DMS114 treated with DMSO at 0.1 percent for 48 hours (cell line): ENCODE measurements at regions not wholly inside any gene's neighbourhood (a gene's known extent, or its start where the extent isn't known, plus 50 kb on each side); places are given as distances from the start of the nearest gene placed in this dataset.

Source experiments
- DNase-seq: peaks from one replicate; lab custom pipeline; 2025; ENCODE audit not compliant: unreplicated experiment; lab: John Stamatoyannopoulos, UW

- no peak for DNase-seq
Measured at GRCh38 chr4:28548136-28548535, 1687.5 kb downstream of the STIM2 start.

GRCh38 chr4:28548594-28548993, 1688.0 kb downstream of the STIM2 start:
- no peak for DNase-seq

- DNase-seq = no peak
Measured at GRCh38 chr4:28555866-28556265, 1695.2 kb downstream of the STIM2 start.

GRCh38 chr4:28557755-28558154, 1697.1 kb downstream of the STIM2 start:
- DNase-seq = no peak

GRCh38 chr4:28558895-28559294, 1698.3 kb downstream of the STIM2 start:
- no peak for DNase-seq

- no peak for DNase-seq
Measured at GRCh38 chr4:28562913-28563312, 1702.3 kb downstream of the STIM2 start.

- no peak for DNase-seq
Measured at GRCh38 chr4:28565396-28565795, 1704.8 kb downstream of the STIM2 start.

- no peak for DNase-seq
Measured at GRCh38 chr4:28600958-28601357, 1740.3 kb downstream of the STIM2 start.

- no peak for DNase-seq
Measured at GRCh38 chr4:28621591-28621990, 1761.0 kb downstream of the STIM2 start.

GRCh38 chr4:28636971-28637370, 1776.3 kb downstream of the STIM2 start:
- DNase-seq = no peak

GRCh38 chr4:28639747-28640146, 1779.1 kb downstream of the STIM2 start:
- DNase-seq = no peak

- DNase-seq = no peak
Measured at GRCh38 chr4:28654618-28655017, 1794.0 kb downstream of the STIM2 start.

GRCh38 chr4:28665306-28665705, 1804.7 kb downstream of the STIM2 start:
- DNase-seq = no peak

- no peak for DNase-seq
Measured at GRCh38 chr4:28675582-28675981, 1814.9 kb downstream of the STIM2 start.

GRCh38 chr4:28677808-28678207, 1817.2 kb downstream of the STIM2 start:
- DNase-seq = no peak

- DNase-seq = no peak
Measured at GRCh38 chr4:28682847-28683246, 1822.2 kb downstream of the STIM2 start.

- DNase-seq = no peak
Measured at GRCh38 chr4:28686618-28687017, 1826.0 kb downstream of the STIM2 start.

GRCh38 chr4:28690890-28691289, 1830.2 kb downstream of the STIM2 start:
- no peak for DNase-seq

- DNase-seq = no peak
Measured at GRCh38 chr4:28702571-28702970, 1841.9 kb downstream of the STIM2 start.

GRCh38 chr4:28709891-28710290, 1849.2 kb downstream of the STIM2 start:
- DNase-seq = no peak

GRCh38 chr4:28723371-28723770, 1862.7 kb downstream of the STIM2 start:
- DNase-seq = no peak

GRCh38 chr4:28724239-28724638, 1863.6 kb downstream of the STIM2 start:
- DNase-seq = no peak

GRCh38 chr4:28730304-28730703, 1869.7 kb downstream of the STIM2 start:
- DNase-seq = no peak

- no peak for DNase-seq
Measured at GRCh38 chr4:28744066-28744465, 1883.4 kb downstream of the STIM2 start.
